ENCODE measurements at regions not wholly inside any gene's neighbourhood (a gene's known extent, or its start where the extent isn't known, plus 50 kb on each side); places are given as distances from the start of the nearest gene placed in this dataset.

DNA sequence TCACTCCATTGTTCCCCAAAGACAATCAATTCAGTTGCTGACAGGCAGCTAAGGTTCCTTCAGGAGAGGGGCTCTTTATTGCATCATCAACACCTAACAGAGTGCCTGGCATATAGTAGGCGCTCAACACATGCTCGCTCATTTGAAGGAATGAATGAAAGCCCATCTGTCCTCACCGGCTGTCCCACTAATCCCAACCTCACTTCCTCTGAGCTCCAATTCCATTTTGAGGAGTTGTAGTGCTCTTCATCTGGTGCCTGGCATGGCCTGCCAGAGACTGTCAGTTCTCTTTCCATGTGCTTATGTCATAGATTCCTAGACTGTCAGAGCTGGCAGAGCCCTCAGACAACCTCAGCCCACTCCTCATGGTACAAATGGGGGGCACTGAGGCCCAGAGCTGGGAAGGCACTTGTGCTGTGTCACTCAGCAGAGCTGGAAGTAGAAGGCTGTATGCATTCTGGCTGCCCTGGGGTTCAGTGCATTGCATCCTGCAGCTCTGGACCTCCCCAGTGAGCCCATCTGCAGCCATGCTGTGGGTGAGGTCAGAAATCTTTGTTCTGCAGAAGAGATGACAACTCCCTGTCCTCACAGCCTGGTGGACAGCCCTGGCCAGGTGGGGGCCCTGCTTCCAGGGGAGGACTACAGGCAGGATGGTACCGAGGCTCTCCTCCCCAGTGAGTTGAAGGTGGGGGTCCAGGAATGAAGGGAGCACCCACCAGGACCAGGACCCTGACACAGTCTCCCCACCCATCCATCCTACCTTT lies 134.9 kb upstream of the PJA1 start:
- DNase-seq, result no peak

DNA sequence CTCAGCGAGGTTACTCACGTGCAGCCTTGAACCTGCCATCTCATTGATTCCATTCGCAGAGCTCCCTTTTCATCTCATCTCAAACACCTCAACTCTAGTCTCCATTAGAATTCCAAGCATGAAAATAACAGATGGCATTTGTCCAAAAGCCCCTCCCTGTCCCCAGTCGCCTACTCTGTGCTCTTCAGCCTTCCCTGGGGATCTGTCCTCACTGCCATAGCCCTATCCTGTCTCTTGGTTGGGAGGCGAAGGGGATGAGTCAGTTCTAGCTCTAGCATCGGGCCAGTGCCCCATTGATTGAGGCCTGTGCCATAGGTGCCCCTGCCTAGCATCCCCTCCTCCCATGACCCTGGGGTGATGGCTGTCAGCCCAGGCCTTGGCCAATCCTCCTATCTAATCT lies 134.0 kb upstream of the PJA1 start:
- DNase-seq, result no peak

DNA sequence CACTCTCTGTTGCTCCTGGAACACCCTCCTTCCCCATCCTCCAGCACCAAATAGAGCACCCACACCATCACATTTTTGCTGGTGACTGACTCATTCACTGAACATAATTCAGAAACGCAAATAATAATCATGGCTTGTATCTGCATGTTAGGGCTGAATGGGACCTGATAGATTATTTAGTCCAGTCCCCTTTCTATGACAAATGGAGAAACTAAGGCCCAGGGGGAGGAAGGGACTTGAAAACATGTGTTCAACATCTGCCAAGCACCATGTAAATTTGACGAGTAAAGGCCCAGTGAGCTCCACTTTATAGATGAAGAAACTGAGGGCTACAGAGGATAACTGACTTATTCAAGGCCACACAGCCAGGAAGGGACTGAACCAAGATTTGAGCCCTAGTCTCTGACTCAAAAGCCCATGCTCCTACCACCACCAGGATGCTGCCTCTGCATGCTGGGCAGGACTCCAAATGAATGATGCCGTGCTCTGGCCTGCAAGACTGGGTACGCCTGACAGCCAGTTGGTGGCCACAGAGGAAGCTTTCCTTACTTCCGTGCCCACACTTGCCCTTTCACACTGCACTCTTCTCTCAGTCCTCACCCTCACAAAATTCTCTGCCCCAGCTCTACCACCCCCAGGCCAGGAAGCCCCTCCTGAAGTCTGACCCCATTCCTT lies 133.3 kb upstream of the PJA1 start:
- DNase-seq, result no peak

DNA sequence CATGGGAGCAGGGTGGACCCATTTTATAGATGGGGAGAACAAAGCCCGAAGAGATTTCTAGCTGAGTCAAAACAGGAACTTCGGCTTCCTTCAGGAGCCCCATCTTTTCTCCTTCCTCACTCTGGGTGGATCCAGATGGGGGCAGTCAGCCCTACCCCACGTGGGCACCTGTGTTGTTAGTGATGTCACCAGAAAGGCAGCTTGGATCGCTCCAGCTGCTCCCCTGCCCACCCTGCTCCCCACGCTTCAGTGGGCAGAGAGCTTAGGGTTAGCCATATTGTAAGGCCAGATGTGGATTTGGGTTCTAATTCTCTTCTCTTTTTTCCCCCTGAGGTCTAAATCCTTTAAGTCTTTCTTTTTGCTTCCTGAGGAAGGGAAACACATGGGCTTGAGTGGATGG lies 132.3 kb upstream of the PJA1 start:
- DNase-seq, result no peak

DNA sequence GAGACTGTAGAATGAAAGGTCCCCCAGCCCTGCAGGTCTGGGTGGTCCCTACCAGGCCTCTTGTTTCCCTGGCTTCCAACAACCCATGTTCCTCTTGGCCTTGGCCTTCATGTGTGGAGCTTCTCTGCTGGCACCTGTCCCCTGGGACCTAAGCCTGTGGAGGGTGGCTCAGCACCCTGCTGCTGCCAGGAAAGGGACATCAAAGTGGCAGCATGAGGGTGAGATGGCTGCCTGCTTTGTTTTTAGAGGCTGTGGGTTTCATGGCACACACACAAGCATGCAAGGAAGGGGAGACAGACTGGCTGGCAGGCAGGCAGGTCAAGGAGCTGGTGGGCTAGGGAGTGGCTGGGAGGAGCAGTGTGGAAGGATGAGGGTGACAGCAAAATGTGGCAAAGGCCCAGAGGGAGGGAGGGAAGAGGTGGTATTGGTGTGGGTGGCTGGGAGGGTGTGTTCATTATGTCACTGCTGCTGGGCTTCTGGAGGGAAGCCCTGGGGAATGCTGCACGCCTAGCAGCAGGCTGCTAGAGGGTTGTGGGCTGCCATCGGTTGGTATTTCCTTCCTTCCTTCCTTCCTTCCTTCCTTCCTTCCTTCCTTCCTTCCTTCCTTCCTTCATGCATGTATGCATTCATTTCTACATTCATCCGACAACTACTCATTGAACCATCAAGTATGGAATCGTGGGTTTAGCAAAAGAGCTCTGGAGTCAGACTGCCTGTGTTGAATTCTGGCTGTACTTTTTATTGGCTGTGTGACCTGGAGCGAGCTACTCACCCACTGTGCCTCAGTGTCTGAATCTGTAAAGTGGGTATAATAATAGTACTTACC lies 128.7 kb upstream of the PJA1 start:
- DNase-seq, result no peak

DNA sequence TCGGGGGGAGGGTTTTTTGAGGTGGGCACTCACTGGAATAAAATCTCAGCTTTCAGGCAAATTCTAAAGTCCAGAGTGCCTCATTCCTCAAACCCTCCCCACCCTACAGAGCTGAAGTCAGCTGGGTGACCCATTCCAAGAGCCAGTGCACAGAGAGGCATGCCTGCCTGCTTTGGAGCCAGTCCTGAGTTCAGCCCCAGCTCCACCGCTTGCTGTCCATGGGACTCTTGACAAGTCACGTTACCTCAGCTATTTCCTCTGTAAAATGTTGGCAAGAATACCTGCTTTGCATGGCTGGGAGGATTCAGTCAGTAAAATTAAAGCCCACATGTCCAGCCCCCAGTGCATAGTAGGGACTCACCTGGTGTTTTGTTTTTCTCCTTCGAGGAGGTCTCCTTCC lies 125.9 kb upstream of the PJA1 start:
- no peak for DNase-seq

DNA sequence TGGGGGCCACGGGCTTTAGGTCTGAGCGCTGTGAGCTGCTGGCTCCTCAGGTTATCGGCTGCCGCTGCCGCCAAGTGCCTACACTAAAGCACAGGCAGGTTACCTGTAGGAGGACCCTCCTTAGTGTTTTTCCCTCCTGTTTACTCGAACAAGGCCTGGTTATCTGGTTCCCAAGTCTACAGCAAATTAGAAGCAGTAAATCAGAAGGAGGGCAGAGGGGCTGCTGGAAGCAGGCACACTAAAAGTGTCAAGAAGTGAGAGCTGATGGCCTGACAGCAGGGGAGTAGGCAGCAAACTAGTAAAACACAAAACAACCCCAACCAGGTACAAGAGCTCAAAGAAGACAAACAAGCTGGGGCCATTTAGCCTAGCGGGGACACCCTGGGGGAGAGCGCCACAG lies 125.0 kb upstream of the PJA1 start:
- no peak for DNase-seq

DNA sequence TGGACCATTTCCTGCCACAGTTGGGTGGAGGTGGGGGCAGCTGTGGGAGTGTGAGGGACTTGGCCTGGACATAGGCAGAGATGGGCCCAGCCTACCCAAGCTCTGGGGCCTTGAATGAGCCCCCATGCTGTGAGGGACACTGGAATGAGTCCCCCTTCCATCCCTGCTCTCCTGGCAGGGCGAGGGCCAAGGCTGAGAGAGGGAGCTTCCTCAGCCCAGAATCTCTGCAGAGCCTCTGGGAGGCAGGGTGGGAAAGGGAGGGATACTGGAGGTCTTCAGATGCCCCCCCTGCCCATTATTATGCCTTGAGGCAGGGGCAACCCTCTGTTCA lies 124.5 kb upstream of the PJA1 start:
- no peak for DNase-seq

DNA sequence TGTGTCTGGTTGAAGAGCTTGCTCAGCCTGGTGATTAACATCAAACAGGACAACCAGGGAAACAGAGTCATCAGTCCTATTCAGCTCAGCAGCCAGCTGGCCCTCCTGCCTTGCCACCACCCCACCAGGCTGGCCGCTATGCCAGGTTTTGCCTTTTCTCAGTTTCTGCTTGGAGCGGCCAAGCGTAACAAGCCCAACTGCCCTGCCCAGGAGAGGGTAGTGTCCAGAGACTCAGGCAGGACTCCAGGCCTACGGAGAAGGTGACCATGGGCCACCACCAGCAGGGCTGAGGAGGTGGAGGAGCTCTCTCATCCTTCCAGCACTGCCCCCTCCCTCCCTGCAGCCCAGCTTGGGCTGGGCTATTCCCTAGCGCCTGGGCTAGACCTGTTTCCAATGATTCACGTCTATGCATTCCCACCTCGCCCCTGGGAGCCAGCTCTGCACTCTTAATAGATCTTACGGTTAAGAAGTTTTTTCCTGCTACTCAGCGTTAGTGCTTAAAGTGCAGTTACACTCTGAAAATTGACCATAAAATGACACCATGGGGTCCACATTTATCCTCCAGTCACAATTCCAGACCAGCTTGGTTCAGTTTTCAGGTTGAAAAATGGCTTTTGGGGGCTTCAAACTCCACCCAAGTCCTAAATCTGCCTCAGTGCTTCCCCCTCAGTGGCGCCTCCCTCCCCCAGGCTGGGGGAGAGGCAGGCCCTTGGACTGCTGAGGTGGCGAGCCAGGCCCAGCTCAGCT lies 124.0 kb upstream of the PJA1 start:
- DNase-seq, result no peak

DNA sequence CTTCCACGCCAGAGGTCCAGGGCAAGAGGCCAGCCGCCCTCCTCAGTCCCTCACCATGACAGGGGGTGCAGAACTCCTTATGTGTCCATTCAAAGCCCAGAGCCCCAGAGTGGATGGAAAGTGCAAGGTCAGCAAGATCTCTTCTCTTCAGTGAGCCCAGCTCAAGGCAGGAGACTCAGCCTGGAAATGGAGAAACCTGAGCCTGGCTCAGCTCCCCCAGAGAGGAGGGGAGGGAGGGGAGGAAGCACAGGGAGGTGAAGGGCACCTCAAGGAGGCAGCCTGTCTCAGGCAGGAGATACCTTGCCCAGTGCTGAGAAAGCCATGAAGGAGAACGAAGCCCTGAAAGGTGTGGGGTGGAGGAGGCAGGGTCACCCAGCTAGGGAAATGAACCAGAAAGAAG lies 121.8 kb upstream of the PJA1 start:
- DNase-seq, result no peak

DNA sequence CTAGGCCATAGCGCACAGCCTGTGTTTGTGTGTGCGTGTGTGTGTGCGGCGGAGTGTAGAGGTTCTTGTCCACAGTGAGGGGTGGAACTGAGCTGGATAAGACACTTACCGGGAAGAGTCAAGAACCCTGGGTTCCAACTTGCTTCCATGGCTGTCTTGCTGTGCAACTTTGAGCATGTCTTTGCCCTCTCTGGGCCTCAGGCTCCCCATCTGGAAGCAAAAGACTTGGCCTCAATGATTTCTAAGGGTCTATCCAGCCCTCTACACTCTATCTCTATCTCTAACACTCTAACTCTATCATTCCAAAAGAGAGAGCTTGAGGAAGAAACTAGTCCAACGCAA lies 121.3 kb upstream of the PJA1 start:
- DNase-seq, result no peak

DNA sequence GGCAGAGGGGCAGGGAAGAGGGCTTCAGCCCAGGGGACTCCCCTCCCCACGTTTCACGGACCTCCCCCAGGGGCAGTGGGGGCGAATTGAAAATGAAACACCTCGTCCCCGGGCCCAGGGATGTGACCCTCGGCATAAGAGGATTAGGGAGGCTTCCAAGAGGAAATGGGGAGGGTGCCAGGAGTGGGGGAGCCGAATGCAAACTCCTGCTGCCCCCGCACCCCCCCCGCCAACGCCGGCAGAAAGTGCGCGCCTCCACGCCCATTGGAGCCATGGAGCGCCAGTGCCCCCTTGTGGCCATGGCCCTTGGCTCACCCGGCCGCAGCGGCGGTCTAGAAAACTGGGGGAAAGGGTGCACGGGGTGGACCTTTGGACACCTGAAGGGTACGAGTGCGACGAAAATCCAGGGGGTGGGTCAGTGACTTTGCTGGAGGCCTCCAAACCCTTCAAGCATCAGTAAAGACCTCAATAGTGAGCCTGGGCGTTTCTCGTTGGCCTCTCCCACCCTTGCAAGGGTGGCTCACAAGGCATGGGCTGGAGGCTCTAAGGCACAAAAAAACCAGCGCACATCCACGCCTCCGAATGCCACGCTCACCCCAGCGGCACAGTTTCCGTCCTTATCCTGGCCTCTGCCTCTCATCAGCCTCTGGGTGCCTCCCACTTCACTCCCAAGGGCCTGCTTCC lies 120.8 kb upstream of the PJA1 start:
- no peak for DNase-seq

DNA sequence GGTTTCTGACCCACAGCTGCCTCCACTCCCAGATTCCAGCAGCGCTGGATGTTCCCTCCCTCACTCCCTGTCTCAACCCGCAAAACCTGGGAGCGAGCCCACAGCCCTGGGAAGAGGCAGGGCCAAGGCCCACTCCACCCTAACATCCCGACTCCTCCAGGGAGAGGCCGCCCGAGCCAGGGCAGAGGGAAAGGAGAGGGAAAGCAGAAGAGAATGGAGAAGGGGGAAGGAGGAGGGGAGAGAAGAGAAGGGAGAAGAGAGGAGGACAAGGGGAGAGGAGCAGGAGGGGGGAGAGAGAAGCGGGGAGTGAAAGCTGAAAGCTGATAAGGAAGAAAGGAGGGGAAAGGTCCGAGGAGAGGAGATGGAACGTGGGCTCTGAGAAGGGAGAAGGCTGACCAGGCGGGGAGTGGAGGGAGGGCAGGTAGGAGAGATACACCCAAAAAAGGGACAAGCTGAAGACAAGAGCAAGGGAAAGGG lies 120.2 kb upstream of the PJA1 start:
- no peak for DNase-seq

DNA sequence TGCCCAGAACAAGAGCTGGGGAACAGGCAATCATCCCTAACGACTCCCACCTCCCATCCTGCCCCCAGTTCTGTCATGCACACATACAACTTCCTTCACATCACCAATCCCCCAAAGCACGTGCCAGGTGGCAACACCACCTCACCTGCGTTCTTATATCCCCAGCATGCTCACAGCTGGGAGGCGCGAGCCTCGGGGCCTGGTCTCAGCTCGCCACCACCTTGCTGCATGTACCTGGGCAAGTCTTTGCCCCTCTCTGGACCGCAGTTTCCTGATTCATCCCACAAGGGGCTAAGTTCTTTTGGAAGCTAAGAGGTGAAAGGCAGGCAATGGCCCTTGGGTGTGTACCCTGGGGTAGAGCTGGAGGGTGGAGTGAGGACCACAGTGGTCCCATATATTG lies 119.2 kb upstream of the PJA1 start:
- DNase-seq, result no peak

DNA sequence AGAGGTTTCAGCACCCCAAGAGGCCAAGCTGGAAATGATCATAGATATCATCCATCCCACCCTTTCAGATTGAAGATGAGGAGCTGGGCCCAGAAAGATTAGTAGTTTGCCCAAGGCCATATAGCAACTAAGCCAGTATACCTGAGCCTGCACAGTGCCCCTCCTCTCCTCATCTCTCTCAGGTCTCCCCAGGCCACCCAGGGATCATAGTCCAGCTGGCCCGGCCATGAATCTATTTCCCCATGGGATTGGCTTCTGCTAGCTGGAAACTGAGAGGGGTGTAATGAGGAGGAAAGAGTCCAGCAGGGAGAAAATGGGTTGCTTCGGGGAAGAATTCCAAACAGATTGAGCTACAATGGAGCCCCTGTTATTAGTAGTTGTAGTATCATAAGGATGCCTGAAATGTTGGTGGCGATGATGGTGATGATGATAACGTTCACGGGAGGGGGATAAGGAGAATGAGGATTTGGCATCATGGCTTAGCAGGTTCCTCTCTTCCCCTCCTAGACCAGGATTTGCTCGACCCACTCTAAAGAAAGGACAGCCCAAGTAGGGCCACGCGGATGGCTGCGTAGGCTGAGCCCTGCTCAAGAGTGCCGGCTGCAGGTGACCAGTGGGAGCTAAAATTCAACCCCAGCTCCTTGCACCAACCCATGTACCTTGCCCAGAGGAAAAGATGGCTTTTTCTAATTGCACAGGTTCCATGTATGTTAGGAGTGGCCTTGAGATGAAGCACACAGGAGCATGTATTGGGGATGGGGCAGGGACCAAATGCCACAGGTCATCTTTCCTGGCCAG lies 117.8 kb upstream of the PJA1 start:
- DNase-seq, result no peak

DNA sequence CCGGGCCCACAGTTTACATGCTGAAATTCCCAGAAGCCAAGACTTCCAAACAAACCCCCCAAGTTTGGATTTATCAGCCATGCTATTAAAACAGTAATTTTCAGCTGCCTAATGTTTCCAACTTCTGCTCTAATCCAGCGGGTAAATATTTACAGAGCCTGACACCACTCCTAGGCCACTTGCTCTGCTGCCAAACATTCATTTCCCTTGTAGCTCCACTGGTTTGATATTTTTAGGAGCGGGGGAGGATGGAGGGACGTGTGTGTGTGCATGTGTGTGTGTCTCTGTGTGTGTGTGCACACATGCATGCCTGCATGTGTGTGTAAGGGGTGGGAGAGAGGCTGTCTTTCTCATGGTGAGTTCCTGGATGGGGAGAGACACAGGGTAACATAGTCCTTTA lies 115.7 kb upstream of the PJA1 start:
- DNase-seq, result no peak

DNA sequence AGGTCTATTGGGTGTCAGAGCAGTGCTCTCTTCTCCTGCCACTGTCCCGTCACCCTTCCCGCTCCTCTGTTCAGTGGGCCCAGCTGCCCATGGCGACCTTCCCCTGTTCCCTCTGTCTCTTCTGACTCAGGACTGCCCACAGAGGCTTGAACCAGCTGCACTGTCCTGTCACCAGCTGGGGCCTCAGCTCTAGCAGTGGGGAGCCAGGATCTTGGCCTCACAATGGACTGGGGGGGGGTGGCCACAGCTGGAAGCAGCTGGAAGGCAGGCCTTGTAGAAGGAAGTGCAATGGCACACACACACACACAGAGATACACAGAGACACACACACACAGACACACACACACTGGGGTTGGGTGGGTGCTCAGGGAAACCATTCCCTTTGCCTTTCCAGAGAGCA lies 114.0 kb upstream of the PJA1 start:
- no peak for DNase-seq

DNA sequence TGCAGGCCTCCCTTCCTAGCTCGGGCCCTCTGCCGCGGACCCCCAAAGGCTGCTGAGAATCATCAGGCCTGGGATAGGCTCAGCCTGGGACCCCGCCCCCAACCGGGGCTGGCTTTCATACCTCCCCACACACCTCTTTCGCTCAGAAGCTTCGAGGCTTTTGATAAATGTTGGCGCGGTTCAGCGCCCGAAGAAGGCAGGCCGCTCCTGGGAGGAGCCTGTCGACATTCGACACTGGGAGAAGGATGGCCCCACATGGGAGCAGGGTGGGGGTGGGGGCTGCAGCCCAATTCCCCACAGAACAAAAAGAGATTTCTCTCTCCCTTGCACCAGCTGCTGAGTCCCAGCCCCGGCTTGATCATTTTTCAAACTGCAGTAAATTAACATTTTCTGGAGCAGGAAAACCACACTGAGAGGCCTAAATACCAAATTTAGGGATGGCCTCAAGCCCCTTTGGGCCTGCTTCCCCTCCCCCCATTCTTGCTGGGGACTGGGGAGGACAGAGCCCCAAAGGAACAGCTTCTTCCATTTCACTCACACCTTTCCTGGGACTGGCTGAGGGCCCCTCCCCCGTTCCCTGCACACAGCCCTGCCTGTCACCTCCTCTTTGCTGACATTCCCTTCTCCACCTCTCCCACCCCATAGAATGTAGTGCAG lies 112.9 kb upstream of the PJA1 start:
- no peak for DNase-seq

DNA sequence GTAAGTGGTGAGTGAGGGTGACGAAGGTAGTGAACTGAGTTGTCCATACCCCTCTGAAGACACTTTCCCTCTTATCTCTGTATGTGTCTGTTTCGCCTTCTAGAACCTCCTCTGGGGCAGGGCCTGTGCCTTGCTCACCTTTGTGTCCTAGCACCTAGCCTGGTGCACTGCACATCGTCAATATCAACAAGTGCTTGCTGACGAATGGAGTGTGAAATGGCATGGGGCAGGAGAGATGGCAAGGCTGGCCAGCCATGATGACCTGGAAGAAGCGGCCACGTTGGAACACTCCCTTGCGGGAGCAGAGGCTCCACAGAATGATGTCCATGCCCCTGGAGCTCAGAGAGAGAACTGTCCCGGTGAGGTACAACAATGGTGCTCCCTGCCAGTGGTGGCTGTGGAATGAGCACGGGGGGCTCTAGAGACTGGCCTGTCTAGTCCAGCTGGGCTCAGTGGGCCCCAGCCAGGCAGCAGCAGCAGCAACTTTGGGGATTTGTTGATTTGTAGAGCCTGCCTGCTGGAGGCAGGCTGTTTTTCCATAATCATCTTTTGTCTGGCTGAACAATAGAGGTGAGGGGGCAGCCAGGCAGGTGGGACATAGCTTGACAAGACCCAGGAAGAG lies 112.2 kb upstream of the PJA1 start:
- DNase-seq, result no peak

DNA sequence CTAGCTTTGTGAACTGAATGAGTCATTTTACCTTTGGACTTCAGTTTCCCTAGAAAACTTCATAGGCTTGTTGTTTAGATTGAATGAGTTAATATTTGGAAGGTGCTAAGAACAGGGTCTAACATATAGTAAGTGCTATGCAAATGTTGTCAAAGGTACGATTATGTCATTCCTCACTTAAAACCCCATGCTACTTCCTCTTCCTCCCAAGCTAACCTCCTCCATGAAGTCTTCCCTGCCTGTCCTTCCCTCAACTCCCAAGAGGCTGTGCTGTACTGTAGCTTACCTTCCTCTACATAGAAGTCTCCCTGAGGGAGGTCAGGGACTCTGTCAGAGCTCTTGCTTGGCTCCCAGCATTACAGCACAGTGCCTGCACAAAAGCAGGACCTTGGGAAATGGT lies 103.4 kb upstream of the PJA1 start:
- DNase-seq, result no peak

DNA sequence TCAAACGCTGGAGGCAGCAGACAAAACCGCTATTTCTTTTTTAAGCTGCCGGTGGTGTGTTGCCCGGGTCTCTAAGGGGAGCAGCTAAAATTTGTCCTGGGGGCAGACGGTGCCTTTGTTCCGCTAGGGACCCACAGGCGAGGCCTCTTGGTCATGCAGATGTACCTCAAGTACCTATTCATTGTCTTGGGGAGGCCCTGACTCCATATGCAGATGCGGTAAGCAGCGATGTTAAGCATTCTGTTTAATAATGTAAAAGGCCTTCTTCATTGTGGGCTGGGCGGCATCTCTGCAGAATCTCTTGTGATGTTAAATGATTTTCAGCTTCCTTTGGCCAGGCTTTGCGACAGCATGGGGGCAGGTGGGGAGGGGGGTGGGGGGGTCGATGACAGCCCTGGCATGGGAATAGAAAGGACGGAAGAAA lies 98.9 kb upstream of the PJA1 start:
- DNase-seq, result no peak

All from NCI-H446 treated with DMSO at 0.1 percent for 48 hours (cell line).